Caco-2 (cell line): ENCODE measurements at regions not wholly inside any gene's neighbourhood (a gene's known extent, or its start where the extent isn't known, plus 50 kb on each side); places are given as distances from the start of the nearest gene placed in this dataset.

Source experiments
- BruUV-seq: library from RNA; stranded (reverse); fragments of 400-500 nt; replicated peaks from 2 replicates; lab custom pipeline; 2021; lab: Mats Ljungman, UMichigan
- CTCF ChIA-PET: fragments of 300-600 bp; sonication (Branson Sonifier 250); formaldehyde crosslinking; loops from one replicate; lab custom pipeline; 2022; ENCODE audit warnings: antibody characterized with exemption; lab: Charles Lee
- POLR2A ChIA-PET: fragments of 300-600 bp; sonication (Branson Sonifier 250); formaldehyde crosslinking; loops from one replicate; lab custom pipeline; 2022; ENCODE audit warnings: antibody characterized with exemption; lab: Charles Lee
- DNase-seq, 2 experiments: peaks; one replicate each; pipeline versions ENCODE4 v3.0.0 to v3.0.0-alpha.2; 2020 to 2022
- H3K27me3 ChIP-seq: replicated peaks from 2 replicates; pipeline ENCODE4 v1.6.0; 2011; ENCODE audit warnings: low read length; ENCODE audit not compliant: control insufficient read depth, insufficient read depth
- H3K36me3 ChIP-seq: 2 replicates; pipeline ENCODE4 v1.5.1; 2011; ENCODE audit warnings: low read length; ENCODE audit not compliant: control insufficient read depth, insufficient read depth
- H3K4me1 ChIP-seq: fragments of 250-450 bp; sonication (Bioruptor Pico); 2 replicates; pipeline ENCODE4 v1.5.1; 2020; ENCODE audit warnings: mild to moderate bottlenecking
- H3K4me3 ChIP-seq: 2 replicates; pipeline ENCODE4 v1.5.1; 2011; ENCODE audit warnings: low read depth, mild to moderate bottlenecking, control low read depth, low read length
- H3K9me3 ChIP-seq: fragments of 250-450 bp; sonication (Bioruptor Pico); 2 replicates; pipeline ENCODE4 v1.5.1; 2020; ENCODE audit warnings: mild to moderate bottlenecking, moderate library complexity
- H3K27ac Mint-ChIP-seq: one replicate; pipeline ENCODE4 v1.8.0; 2022; ENCODE audit warnings: mixed read lengths; ENCODE audit not compliant: unreplicated experiment
- H3K27me3 Mint-ChIP-seq: one replicate; pipeline ENCODE4 v1.8.0; 2022; ENCODE audit warnings: mixed read lengths; ENCODE audit not compliant: insufficient read depth, unreplicated experiment
- H3K36me3 Mint-ChIP-seq: one replicate; pipeline ENCODE4 v1.8.0; 2022; ENCODE audit warnings: mild to moderate bottlenecking, mixed read lengths; ENCODE audit not compliant: insufficient read depth, unreplicated experiment
- H3K4me1 Mint-ChIP-seq: one replicate; pipeline ENCODE4 v1.8.0; 2022; ENCODE audit warnings: low read depth, mixed read lengths; ENCODE audit not compliant: unreplicated experiment
- H3K4me3 Mint-ChIP-seq: one replicate; pipeline ENCODE4 v1.8.0; 2022; ENCODE audit warnings: mild to moderate bottlenecking, moderate library complexity, mixed read lengths; ENCODE audit not compliant: unreplicated experiment
- H3K9me3 Mint-ChIP-seq: one replicate; pipeline ENCODE4 v1.8.0; 2022; ENCODE audit warnings: mixed read lengths; ENCODE audit not compliant: unreplicated experiment
- intact Hi-C: fragments of 100-400 bp; cut with micrococcal nuclease; formaldehyde crosslinking; loops from one replicate; pipeline ENCODE4 v1.10.0; 2022; ENCODE audit not compliant: unreplicated experiment
- TF ChIP-seq, protein P1 (sequence below), 2 experiments: fragments of 200-600 bp in 1 of 2; IDR thresholded peaks; 1 replicate in 1 of 2; 2 replicates in 1 of 2; pipeline versions ENCODE4 v1.5.1 to v1.8.0; 2011 to 2022; ENCODE audit warnings: antibody characterized with exemption in 1 of 2, control low read depth in 1 of 2, inconsistent platforms in 1 of 2, low read depth in 1 of 2, low read length in 1 of 2, mild to moderate bottlenecking in 1 of 2, moderate library complexity in 1 of 2; ENCODE audit not compliant: insufficient read depth in 1 of 2, severe bottlenecking in 1 of 2, unreplicated experiment in 1 of 2

DNA sequence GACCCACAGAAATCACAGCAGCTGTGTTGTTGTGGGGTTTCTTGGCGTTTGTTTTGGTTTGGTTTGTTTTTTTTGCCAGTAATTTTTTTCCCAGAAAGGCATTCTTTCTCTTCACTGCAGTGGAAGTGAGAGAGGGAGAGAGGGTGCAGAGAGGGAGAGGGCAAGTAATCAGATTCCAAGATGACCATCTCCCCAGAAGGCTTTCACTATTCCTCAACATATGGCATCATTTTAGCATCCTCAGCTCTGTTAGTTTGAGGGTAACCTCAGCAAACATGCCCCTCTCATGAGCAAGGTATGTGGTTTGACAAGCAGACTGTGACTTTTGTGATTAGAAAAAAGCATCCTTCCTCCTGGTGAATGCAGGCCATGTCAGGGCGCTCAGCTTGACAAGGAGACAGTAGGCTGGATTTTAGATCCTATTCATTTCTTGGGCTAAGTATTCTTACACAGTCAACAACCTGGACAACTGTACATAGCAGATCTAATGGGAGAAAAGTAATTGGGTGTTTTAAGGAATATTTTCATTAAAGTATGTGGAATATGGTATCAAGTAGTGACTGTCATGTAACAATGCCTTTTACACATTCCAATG lies 86.3 kb upstream of the PIK3CG start:
- peaks cover 18% of the 10 kb centered on the region for H3K9me3 Mint-ChIP-seq
- H3K4me3 ChIP-seq = no peak overlapping the region
- H3K36me3 ChIP-seq = no peaks in the 10 kb centered on the region
- no peak overlapping the region for H3K27ac Mint-ChIP-seq
- H3K9me3 ChIP-seq = no peaks in the 10 kb centered on the region
- no peaks in the 10 kb centered on the region for H3K27me3 Mint-ChIP-seq
- POLR2A ChIA-PET = interaction anchor here (0.5 kb wide), 1 partner anchor 390 kb away, joined by 3 read pairs; no protein-coding TSS in a partner anchor
- H3K36me3 Mint-ChIP-seq = no peaks in the 10 kb centered on the region
- no peaks in the 10 kb centered on the region; the same call in 1 of the 2 replicates for H3K27me3 ChIP-seq
- peaks cover 14% of the 10 kb centered on the region for H3K4me1 Mint-ChIP-seq
- DNase-seq = no peak
- peaks cover 8% of the 10 kb centered on the region; the same call in 1 of the 2 replicates for H3K4me1 ChIP-seq
- CTCF ChIA-PET = no interaction called here
- no TSS peak for BruUV-seq
- TF ChIP-seq, protein P1, sequence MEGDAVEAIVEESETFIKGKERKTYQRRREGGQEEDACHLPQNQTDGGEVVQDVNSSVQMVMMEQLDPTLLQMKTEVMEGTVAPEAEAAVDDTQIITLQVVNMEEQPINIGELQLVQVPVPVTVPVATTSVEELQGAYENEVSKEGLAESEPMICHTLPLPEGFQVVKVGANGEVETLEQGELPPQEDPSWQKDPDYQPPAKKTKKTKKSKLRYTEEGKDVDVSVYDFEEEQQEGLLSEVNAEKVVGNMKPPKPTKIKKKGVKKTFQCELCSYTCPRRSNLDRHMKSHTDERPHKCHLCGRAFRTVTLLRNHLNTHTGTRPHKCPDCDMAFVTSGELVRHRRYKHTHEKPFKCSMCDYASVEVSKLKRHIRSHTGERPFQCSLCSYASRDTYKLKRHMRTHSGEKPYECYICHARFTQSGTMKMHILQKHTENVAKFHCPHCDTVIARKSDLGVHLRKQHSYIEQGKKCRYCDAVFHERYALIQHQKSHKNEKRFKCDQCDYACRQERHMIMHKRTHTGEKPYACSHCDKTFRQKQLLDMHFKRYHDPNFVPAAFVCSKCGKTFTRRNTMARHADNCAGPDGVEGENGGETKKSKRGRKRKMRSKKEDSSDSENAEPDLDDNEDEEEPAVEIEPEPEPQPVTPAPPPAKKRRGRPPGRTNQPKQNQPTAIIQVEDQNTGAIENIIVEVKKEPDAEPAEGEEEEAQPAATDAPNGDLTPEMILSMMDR (IDR thresholded peaks at IDR 0.05; ENCODE audit: insufficient read depth in 1 of 2, low read depth in 1 of 2, low read length in 1 of 2, severe bottlenecking in 1 of 2, unreplicated experiment in 1 of 2) = no peak
- H3K4me3 Mint-ChIP-seq = no peak overlapping the region
- intact Hi-C loops = no loop called here

DNA sequence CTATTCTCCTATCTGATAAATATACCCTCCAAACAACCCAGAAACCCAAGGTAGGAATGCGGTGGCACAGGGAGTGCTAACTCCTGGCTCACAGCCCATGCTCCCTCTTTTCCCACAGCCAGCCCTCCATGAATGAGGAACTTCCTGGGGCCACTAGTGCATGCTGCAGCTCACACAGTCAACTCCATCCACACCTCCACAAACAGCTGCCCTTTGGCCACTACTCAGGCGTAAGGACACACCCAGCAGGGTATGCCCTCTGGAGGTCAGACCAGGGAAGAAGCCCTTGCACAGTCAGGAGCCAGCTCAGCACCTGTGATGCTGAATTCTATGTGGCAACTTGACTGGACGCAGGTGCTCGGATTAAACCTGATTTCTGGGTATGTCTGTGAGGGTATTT lies 85.2 kb upstream of the PIK3CG start:
- Histone ChIP-seq H3K9me3 (no peaks in the 10 kb centered on the region), H3K4me1 (peaks cover 4% of the 10 kb centered on the region; the same call in 1 of the 2 replicates), H3K4me3 (no peak overlapping the region), H3K27me3 (no peaks in the 10 kb centered on the region), H3K36me3 (no peaks in the 10 kb centered on the region)
- H3K27ac Mint-ChIP-seq = no peak overlapping the region
- DNase-seq = peak; percentile 71 to 82
- intact Hi-C loops = loop anchor here (1.0 to 2.0 kb wide), 3 partner anchors 120 to 603 kb away; no protein-coding TSS in a partner anchor
- no peaks in the 10 kb centered on the region for H3K36me3 Mint-ChIP-seq
- H3K9me3 Mint-ChIP-seq = peaks cover 18% of the 10 kb centered on the region
- BruUV-seq = no TSS peak
- no peak overlapping the region for H3K4me3 Mint-ChIP-seq
- peaks cover 14% of the 10 kb centered on the region for H3K4me1 Mint-ChIP-seq
- ChIA-PET CTCF (interaction anchor here (0.7 to 2.2 kb wide), 7 partner anchors 13 to 603 kb away, joined by 3 to 20 read pairs (median 3); no protein-coding TSS in a partner anchor), POLR2A (no interaction called here)
- H3K27me3 Mint-ChIP-seq = no peaks in the 10 kb centered on the region
- TF ChIP-seq, protein P1 (IDR thresholded peaks at IDR 0.05; ENCODE audit: insufficient read depth in 1 of 2, low read depth in 1 of 2, low read length in 1 of 2, severe bottlenecking in 1 of 2, unreplicated experiment in 1 of 2) = peak; percentile 40 to 77

DNA sequence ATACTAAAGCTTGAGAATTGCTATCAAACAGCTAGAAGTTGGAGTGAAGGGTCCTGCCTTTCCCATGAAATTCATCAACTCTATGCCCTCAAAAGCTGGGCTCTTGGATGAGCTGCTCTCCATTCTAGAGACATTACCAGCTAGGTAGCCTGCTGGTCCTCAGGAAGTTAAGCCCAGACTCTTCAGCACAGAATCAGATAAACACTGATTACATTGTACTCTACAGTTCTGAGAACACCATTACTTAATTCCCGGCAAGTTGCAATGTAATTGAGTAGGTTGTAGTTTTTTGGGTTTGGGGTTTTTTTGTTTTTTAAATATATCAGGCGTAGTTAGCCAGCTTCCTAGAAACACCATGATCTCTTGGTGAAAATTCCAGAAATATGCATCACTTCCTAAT lies 84.1 kb upstream of the PIK3CG start:
- H3K4me3 ChIP-seq = no peak overlapping the region
- TF ChIP-seq, protein P1 (IDR thresholded peaks at IDR 0.05; ENCODE audit: insufficient read depth in 1 of 2, low read depth in 1 of 2, low read length in 1 of 2, severe bottlenecking in 1 of 2, unreplicated experiment in 1 of 2) = no peak
- H3K4me1 ChIP-seq = peaks cover 4% of the 10 kb centered on the region; the same call in 1 of the 2 replicates
- intact Hi-C loops = loop anchor here (2.0 kb wide), 1 partner anchor 604 kb away; no protein-coding TSS in a partner anchor
- no TSS peak for BruUV-seq
- Mint-ChIP-seq H3K27ac (no peak overlapping the region), H3K36me3 (no peaks in the 10 kb centered on the region), H3K4me3 (no peak overlapping the region), H3K4me1 (peaks cover 10% of the 10 kb centered on the region), H3K9me3 (peaks cover 18% of the 10 kb centered on the region), H3K27me3 (no peaks in the 10 kb centered on the region)
- POLR2A ChIA-PET = no interaction called here
- DNase-seq = no peak
- CTCF ChIA-PET = interaction anchor here (0.7 to 2.2 kb wide), 3 partner anchors 44 to 604 kb away, joined by 3 to 8 read pairs (median 4); no protein-coding TSS in a partner anchor
- H3K27me3 ChIP-seq = no peaks in the 10 kb centered on the region
- no peaks in the 10 kb centered on the region for H3K9me3 ChIP-seq
- H3K36me3 ChIP-seq = no peaks in the 10 kb centered on the region
